HG03103 (cell line): ENCODE measurements at regions not wholly inside any gene's neighbourhood (a gene's known extent, or its start where the extent isn't known, plus 50 kb on each side); places are given as distances from the start of the nearest gene placed in this dataset.

Source experiments
- ATAC-seq: cut with Tn5 transposase; IDR thresholded peaks from one replicate; pipeline ENCODE4 v1.9.1; 2021; ENCODE audit warnings: low read depth; ENCODE audit not compliant: unreplicated experiment

DNA sequence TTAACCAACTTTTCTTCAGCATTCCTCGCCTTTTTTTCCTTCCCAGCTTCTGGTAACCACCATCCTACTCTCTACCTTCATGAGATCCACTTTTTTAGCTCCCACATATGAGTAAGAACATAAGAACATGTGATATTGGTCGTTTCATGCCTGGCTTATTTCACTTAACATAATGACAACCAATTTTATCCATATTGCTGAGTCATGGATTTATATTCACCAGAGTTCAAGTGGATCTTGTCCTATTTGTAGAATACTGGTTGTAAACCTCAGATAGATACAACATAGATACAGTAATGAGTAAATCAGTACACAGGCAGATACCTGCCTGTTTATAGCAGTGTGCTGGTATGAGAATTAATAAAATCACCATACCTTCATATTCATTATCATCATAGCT, 412.0 kb upstream of the RBMS3 start:
- no peak for ATAC-seq

DNA sequence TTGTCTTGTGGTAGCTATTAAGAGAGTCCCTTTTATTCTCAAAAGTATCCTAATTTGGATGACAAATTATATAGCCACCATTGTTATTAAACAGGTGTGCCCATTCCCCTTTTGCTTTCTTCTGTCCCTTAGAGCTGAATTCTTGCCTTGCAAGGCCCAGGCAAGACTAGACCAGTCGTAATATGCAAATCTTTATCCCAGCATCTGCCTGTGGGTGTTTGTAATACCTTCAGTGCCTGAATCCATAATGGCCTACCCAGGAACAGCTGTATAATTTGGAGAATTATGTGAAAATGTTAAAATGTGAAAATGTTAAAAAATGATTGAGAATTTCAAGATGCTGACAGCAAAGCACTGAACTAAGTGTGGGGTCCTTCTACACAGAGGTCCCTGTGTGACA, 403.0 kb upstream of the RBMS3 start:
- ATAC-seq = no peak

DNA sequence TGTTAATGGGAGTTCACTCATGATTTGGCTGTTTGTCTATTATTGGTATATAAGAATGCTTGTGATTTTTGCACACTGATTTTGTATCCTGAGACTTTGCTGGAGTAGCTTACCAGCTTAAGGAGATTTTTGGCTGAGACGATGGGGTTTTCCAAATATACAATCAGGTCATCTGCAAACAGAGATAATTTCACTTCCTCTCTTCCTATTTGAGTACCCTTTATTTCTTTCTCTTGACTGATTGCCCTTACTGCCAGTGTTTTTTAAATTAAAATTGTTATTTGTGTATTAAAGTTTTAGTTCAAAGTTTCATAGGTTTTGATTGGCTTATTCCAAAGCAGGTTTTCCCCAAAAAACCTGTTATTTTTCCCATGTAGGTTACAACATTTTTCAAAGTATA, 390.5 kb upstream of the RBMS3 start:
- no peak for ATAC-seq

DNA sequence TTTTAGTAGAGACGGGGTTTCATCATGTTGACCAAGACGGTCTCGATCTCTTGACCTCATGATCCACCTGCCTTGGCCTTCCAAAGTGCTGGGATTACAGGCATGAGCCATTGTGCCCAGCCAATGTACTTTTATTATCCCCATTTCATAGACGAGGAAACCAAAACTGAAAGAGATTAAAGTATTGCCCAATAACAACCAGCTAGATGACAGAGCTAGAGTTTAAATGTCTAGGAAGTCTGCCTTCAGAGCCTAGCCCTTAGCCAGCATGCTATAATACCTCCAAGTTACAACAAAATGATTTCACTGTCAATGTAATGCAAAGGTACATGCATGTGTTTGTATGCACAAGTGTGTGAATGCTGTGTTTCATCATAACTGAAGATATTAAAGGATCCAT, 389.4 kb upstream of the RBMS3 start:
- ATAC-seq = no peak

DNA sequence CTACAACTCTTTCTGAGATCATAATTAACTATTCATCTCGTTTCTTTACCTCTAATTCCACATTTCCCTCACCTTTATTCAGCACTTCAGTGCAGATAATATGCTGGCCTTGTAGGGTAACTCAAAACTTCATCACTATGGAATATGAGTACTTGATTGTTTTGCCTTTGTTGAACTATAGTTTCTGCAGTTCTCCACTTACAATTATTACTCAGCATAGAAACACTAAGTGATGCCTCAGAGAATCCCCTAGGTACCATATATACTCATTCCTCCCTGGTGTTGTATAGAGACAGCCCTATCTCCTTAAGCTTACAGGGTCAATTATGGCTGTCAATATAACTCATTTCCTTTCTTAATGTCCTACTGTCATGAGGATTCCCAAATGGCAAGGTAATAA, 380.6 kb upstream of the RBMS3 start:
- ATAC-seq = no peak

DNA sequence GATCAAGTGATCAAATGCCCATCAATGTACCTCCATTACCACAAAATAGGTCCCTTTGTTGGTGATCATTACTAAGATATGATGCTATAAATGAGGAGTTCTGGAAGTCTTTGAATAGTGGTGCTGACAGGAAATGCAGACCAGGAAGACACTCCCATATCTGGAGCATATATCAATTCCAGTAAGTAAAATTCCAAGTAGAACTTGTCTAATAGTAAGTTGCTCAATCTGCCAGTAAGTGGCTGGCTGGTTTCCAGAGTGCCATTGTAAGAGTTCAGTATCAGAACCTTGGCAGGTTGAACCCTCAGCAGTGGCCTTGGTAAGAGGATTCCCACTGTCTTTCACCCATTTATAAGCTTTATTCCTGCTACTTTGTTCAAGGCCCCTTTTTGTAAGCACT, 379.9 kb upstream of the RBMS3 start:
- no peak for ATAC-seq

DNA sequence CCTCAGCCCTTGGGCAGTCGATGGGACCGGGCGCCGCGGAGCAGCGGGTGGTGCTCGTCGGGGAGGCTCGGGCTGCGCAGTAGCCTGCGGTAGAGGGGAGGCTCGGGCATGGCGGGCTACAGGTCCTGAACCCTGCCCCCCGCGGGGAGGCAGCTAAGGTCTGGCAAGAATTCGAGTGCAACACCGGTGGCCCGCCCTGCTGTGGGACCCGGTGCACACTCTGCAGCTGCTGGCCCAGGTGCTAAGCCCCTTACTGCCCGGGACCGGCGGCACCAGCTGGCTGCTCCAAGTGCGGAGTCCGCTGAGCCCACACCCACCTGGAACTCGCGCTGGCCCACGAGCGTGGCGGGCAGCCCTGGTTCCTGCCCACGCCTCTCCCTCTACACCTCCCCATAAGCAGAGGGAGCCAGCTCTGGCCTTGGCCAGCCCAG, 377.7 kb upstream of the RBMS3 start:
- no peak for ATAC-seq

DNA sequence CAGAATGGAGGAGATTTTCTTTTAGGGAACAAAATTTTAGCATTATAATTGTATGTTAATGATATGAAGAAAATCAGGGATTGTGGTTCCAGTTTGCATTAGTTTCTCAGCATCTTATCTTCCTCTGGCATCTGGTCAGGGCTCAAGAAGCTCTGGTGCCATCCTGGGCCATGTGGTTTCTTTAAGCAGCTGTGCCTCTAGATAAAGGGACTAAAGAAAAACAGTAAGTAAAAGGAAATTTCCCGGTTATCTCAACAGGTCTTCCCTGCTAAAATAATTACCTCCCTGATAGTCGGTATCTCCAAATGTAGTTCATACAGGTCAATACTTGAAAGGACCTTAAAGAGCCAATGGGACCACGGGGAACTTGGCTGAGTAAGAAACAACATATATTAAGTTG, 375.1 kb upstream of the RBMS3 start:
- no peak for ATAC-seq

DNA sequence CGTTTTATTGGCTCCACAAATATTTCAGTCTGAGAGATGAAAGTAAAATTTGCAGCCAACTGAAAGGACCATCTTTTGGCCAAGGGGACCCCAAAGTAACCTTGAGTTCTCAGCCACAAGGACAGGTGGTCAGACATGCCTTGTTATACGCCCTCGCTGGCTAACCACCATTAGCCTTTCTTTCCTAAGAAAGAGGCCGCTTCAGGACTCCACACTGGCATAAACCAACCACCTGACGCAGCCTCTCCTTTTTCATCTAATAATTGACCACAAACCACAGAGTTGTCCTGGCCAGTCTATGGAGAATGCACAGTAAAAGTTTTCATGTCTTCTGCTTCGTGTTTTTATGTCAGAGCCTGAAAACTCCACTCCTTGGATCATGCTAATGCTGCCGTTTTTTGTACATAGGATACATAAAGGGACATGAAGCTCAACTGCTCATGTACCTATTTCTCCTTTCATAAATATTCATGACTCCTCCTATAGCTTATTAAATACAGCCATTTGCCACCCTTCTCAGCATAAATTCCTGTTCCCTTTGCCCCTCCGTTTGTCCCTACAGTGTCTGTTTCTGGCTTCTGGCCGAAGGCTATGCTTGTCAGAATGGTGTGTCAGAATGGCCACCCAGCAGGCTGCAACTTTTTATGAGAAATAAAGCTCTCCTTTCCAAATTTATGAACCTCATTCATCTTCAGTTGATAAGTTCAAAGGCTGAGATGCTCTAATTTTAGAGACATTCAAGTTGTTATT, 374.1 kb upstream of the RBMS3 start:
- ATAC-seq = no peak

DNA sequence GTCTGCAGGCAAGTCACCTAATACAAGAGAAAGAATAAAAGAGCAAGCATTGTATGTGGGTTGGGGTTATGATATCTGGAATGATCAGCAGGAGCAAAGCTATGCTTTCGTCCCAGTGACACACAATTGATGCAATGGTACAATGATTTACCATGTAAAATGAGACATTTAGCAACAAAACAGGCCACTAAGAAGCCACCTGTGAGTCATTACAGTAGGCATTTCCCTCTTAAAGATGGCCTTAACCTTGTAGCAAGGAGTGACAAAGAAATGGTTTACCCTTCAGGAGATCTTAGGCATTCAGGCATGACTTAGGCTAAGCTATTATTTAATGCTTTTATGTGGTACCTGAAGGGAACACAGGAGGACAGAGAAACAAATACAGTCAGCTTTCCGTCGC, 373.3 kb upstream of the RBMS3 start:
- no peak for ATAC-seq

DNA sequence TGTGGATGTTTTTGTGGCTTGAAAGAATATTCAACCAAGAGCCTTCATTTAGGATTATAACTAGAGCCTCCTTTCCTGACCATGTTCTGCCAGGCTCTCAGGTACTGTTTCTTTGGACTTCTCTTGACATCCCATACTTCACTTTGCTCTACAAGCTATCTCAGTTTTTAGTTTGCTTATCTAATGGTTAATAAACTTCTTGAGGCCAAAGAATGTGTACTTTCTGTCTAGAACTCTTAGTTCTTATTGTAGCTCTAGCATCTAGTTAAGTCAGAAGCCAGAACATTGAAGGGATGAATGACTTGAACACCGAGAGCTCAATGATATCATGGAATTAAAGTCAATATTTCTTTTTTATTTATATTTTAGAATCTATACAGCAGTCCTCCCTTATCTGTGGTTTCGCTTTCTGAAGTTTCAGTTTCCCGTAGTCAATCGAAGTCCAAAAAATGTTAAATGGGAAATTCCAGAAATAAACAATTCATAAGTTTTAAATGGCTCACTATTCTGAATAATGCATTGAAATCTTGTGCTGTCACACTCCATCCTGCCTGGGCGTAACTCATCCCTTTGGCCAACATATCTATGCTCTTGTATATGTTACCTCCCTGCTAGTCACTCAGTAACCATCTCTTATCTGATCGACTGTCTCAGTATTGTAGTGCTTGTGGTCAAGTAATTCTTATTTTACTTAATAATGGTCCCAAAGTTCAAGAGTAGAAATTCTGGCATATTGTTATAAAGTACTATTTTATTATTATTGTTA, 368.6 kb upstream of the RBMS3 start:
- ATAC-seq = no peak

DNA sequence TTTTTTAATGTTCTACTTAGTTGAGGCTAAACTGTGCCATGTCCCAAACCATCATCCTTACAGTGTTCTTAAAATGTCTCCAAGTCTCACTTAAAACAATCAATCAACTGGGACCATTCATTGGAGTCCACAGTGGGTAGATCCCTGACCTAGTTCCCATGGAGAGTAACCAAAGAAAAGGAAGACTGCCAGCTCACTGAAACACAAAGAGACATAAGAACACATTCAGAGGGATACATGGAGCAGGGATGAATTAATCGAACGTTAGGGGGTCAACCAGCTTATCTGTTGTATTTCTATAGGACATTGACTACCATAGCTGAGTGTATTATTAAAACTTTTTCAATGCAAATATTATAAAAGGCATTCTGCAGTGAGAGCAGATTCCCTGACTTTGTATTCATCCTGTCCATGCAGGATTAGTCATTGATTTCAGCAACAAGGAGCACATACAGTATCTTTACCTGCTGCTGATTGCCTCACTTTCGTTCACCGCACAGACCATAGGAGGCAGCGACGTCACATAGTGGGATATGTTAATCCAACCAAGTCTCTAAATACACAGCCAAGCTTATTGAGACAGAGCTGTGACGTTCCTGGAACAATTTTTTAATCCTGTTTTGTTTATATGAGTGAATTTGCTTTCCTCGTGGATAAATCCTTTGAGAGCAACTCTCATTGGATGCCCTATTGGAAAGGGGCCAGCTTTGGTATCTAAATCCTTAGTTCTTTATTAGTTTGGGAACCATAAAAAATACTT, 364.9 kb upstream of the RBMS3 start:
- no peak for ATAC-seq

DNA sequence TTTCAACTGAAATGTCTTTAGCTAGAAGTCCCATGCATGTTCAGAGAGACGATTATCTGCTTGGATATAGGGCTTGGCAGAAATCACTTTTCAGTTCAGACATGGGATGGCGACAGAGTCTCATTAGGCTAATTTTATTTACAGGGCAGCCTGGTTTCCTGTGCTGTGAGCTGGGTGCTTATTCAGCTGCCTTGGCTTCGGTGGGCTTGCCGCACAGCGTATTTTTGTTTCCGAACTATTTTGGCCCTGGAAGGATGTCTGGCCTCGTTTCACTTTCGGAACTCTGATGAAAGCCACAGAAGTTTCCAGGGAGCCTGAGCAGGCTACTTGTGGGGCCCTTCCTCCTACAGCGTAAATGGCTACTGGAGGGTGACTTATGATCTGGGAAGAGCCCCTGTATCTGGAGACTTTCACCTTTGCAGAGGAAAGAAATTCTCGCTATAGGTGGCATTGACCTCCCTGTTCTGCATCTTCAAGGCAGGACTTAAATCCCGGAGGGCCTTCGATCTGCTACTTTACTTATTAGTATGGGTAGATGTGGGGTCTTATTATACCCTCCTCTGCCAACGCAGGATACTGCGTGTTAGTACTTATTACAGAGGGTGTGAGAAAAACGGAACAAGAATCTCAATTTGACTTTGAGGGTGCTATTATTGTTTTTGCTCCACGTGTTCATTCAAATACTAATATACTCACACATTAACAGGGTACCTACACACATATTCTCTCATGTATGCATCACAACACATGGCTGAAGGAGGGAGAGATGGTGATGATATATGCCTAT, 364.0 kb upstream of the RBMS3 start:
- peak; percentile 93 for ATAC-seq

DNA sequence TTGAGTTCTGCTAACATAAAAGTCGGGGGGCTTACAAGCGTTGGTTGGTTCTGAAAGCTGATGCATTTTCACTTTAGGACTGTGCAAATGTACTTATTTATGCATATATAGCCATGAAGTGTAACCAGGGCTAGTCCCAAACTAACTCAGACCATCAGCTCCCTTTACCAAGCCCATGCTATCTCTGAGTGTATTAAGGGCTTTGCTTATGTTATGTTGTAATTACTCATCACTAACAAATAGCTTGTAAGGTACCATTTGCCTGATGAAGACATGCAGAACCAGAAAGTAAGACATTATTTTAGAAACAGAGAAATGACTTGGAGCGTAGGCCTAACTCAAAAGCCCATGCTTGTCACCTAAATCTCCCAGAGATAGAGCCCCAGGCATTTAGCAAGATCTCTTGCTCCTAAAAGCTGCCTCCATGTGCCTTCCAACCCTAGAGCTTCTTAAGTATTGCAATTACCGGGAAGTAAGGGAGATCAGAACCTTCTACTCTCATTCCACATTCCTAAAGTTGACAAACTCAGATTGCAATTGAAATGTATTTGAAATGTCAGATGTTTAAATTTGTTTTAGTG, 362.9 kb upstream of the RBMS3 start:
- no peak for ATAC-seq

DNA sequence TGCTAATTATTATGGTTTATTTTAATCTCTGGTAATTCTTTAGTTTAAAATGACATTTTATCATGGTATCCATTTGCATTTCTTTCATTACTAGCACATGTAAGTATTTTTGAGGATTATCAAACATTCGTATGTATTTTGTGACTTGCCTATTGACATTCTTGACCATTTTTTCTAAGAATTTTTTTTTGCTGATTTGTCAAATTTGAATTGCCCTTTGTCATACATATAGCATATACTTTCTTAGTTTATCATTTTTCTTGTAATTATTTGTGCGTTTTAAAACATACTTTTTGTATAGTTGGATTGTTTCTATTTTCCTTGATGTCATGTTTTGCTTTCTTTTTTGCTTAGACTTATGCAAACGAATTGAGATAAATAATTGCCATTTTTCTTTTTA, 358.5 kb upstream of the RBMS3 start:
- no peak for ATAC-seq

DNA sequence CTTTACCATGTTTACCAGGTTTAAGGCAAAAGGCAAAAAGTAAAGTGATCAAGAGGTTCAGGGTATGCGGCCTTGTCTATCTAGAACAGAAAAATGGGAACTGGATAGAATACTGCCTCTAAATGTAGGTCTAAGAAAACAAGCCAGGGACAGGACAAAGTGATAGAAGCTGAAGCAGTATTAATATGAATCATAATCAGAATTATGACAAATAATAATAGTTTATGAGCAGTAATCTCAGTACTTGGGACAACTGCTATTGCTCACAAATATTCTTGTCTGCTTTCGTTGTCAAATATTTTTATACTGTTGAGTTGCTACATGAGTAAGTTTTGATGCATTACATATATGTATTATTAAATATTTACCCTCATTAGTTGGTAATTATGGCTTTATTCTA, 356.9 kb upstream of the RBMS3 start:
- no peak for ATAC-seq

DNA sequence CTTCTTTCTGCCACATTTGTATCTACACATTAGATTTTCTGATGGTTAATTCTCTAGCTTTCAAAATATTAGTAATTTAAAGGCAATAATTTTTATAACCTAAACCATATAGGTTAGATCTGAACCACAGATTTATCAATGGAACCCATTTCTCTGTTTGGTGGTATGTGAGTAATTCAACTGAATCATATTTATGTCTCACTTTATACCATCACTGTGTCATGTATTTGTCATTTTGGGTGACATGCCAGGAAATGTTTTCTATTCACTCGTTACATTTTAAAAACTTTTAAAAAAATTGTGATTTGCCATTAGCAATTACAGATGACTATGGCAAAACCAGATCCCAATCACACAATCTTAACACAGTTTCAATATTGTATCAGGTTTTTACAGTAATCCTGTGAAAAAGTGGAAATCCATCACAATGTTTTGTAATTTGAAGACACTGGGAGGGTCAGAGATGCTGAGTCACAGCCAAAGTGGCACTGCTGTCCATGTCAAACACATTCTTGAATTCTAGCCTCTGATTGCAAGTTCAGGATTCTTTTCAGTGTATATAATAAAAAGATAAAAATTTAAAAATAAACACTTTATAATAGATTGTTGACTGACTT, 356.0 kb upstream of the RBMS3 start:
- no peak for ATAC-seq

DNA sequence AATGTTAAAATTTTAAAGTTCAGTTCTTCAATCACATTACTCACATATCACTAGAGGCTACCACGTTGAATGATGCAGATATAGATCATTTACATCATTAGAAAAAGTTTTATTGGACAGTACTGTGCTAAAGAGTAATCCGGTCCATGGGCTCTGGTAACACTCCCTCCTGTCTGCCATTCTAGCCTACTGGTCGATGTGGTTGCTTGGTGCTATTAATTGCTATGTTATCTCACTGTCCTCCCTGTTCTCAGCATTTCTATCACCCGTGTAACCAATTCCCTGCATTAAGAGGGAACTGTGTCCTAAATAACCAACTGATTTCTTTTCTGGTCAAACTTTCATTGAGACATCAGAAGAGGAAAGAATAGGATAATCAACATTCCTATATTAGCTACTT, 347.5 kb upstream of the RBMS3 start:
- no peak for ATAC-seq

DNA sequence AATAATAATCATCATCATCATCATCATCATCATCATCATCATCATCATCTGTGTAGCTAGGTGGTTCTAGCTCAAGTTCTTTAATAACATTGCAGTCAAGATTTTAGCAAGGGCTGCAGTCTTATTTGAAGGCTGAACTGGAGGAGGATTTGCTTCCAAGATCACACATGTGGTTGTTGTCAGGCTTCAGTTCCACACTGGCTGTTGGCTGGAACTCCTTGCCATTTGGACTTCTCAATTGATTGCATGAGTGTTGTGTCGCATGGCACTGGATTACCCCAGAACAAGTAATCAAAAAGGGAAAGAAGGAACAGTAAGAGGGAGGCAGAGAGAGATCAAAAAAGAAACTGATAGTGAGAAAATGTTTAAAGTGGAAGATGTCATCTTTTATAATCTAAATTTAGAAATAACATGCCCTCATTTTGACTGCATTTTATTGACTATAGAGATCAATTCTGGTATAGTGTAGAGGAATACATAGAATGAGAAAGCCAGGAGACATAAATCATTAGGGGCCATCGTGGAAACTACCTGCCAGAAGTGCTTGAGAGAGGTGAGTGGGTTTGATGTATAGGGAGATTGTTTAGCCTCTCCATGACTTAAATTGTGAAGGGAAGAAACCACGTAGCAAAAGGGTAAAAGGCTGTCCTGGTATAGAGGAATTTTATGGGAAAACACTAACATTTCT, 346.6 kb upstream of the RBMS3 start:
- ATAC-seq = no peak
